ENCODE measurements at regions not wholly inside any gene's neighbourhood (a gene's known extent, or its start where the extent isn't known, plus 50 kb on each side); places are given as distances from the start of the nearest gene placed in this dataset.

- Mint-ChIP-seq H3K9me3 (no peaks in the 10 kb centered on the region), H3K27ac (no peak overlapping the region), H3K4me3 (no peak overlapping the region), H3K4me1 (ENCODE audit: low read depth) (no peaks in the 10 kb centered on the region), H3K36me3 (ENCODE audit: low read depth) (no peaks in the 10 kb centered on the region), H3K27me3 (ENCODE audit: low read depth) (no peaks in the 10 kb centered on the region)
- DNase-seq (ENCODE audit: low spot score), result no peak
Observed at GRCh38 chr9:71177901-71178300, 56.5 kb upstream of the TRPM3 start.

GRCh38 chr9:71171517-71171916 lies 50.1 kb upstream of the TRPM3 start:
- H3K27ac Mint-ChIP-seq, result no peak overlapping the region
- no peaks in the 10 kb centered on the region for H3K27me3 Mint-ChIP-seq (ENCODE audit: low read depth)
- no peak for DNase-seq (ENCODE audit: low spot score)
- no peaks in the 10 kb centered on the region for H3K4me1 Mint-ChIP-seq (ENCODE audit: low read depth)
- no peaks in the 10 kb centered on the region for H3K36me3 Mint-ChIP-seq (ENCODE audit: low read depth)
- H3K4me3 Mint-ChIP-seq, result no peak overlapping the region
- peaks cover 3% of the 10 kb centered on the region for H3K9me3 Mint-ChIP-seq

Measured in T-helper 2 cell treated with Interferon-gamma antibody and Interleukin-4, amounts not matched to agents 5 μg/mL and 100 μg/mL, for 36 hours (primary cell).